ENCODE measurements at regions not wholly inside any gene's neighbourhood (a gene's known extent, or its start where the extent isn't known, plus 50 kb on each side); places are given as distances from the start of the nearest gene placed in this dataset.

DNA sequence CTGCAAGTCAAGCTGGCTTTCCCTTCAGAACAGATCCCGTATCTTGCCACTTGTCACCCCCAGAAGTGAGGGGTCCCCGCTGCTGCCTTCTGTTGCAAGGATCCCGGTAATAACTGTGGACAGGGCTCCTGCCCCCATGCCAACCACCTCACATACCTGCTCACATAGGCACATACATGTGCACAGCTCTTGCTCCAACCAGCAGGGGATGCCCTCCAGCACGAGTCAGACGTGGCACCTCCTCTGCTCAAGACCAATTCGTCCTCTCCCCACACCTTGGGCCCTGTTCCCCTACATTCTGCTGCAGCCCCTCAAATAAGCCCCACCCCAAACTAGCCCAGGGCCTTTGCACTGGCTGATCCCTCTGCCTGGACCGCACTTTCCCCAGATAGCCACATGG is 163.3 kb downstream of the CRYBB2 start:
- H3K4me3 ChIP-seq (ENCODE audit: low read length) = no peak overlapping the region
- no peak overlapping the region for H2AFZ ChIP-seq (ENCODE audit: low read depth, low read length)
- no peaks in the 10 kb centered on the region for H3K27me3 ChIP-seq (ENCODE audit: insufficient read depth, low read length)
- H3K4me1 ChIP-seq (ENCODE audit: insufficient read depth, low read length) = peaks cover 17% of the 10 kb centered on the region
- peaks cover 4% of the 10 kb centered on the region for H3K9me3 ChIP-seq (ENCODE audit: low read length)
- H3K36me3 ChIP-seq (ENCODE audit: insufficient read depth, low read length) = no peaks in the 10 kb centered on the region

DNA sequence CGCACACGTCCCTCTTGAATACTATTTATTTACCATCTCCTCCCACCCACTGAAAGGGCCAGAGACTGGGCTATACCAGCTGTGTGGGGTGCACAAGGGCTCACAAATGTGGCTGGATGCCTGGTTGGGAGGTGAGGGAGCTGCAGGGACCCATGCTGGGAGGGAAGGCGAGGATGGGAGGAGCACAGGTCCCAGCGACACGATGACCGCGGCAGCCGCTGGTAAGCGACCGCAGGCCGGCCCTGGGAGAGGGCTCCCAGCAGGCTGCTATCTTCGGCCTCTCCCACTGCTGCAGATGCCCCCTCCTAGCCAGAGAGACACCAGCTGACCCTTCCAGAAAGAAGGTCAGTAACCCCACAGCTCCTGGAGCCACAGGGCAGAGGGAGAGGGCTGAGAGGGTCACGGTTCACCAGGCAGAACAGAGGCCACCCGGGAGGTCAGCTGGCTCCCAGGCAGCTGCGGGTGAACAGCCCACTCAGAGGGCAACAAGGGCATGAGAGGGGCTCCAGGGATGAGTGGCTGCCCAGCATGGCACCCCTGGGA is 163.9 kb downstream of the CRYBB2 start:
- H3K27me3 ChIP-seq (ENCODE audit: insufficient read depth, low read length) = no peaks in the 10 kb centered on the region
- no peaks in the 10 kb centered on the region for H3K36me3 ChIP-seq (ENCODE audit: insufficient read depth, low read length)
- peaks cover 17% of the 10 kb centered on the region for H3K4me1 ChIP-seq (ENCODE audit: insufficient read depth, low read length)
- H3K4me3 ChIP-seq (ENCODE audit: low read length) = no peak overlapping the region
- peaks cover 4% of the 10 kb centered on the region for H3K9me3 ChIP-seq (ENCODE audit: low read length)
- H2AFZ ChIP-seq (ENCODE audit: low read depth, low read length) = no peak overlapping the region

DNA sequence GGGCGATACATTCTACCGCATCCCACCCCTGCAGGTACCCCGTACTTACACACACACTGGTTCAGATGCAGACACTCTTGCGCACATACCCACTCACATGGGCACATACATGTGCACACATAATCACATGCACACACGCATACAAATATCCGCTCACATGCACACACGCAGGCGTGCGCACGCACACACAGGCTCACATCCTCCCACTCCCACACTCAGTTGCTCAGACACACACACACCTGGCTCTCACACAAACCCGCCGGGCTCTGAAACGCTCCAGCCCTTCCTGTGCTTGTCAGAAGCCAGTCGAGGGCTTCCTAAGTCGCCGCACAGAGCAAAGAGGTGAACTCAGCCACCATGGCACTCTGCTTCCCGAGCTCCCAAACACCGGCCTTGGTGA is 164.5 kb downstream of the CRYBB2 start:
- peaks cover 17% of the 10 kb centered on the region for H3K4me1 ChIP-seq (ENCODE audit: insufficient read depth, low read length)
- no peaks in the 10 kb centered on the region for H3K27me3 ChIP-seq (ENCODE audit: insufficient read depth, low read length)
- H2AFZ ChIP-seq (ENCODE audit: low read depth, low read length) = no peak overlapping the region
- H3K9me3 ChIP-seq (ENCODE audit: low read length) = no peaks in the 10 kb centered on the region
- H3K36me3 ChIP-seq (ENCODE audit: insufficient read depth, low read length) = no peaks in the 10 kb centered on the region
- no peak overlapping the region for H3K4me3 ChIP-seq (ENCODE audit: low read length)

DNA sequence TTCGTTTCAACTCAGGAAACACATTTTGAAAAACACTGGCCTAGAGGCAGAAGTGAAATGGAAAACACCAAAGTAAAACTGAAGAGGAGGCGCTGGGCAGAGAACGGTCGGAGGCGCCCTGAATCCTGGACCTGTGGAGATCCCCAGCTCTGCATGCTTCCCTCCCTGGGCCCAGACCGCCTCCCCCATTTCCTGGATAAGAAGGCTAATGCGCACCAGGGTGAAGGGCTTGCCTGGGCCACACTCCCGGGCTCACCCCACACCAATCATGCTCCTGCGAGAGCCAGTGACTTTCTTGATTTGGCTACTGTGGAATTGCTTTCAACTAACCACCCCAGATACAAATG is 167.1 kb downstream of the CRYBB2 start:
- H3K4me3 ChIP-seq (ENCODE audit: low read length) = no peak overlapping the region
- no peaks in the 10 kb centered on the region for H3K27me3 ChIP-seq (ENCODE audit: insufficient read depth, low read length)
- H2AFZ ChIP-seq (ENCODE audit: low read depth, low read length) = no peak overlapping the region
- no peaks in the 10 kb centered on the region for H3K36me3 ChIP-seq (ENCODE audit: insufficient read depth, low read length)
- no peaks in the 10 kb centered on the region for H3K9me3 ChIP-seq (ENCODE audit: low read length)
- peaks cover 17% of the 10 kb centered on the region for H3K4me1 ChIP-seq (ENCODE audit: insufficient read depth, low read length)

DNA sequence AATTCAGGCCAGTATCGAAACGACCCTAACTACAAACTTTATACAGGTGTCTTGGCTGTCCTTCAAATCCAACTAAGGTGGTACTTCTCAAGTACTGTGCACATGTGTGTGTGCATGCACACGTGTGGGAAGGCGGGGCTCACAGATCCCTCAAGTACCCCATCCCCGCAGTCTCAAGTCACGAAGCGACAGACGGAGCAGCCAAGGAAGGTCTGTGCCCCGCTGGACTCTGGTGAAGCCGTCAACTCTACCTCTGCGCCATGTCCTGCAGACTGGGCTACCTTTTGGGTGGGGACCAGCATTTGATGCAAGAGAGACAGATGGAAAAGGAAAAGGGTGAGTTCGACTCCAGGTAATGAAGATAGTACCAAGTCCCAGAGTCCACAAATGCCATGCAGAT is 169.0 kb downstream of the CRYBB2 start:
- H3K27me3 ChIP-seq (ENCODE audit: insufficient read depth, low read length) = no peaks in the 10 kb centered on the region
- peaks cover 11% of the 10 kb centered on the region for H3K4me1 ChIP-seq (ENCODE audit: insufficient read depth, low read length)
- no peak overlapping the region for H2AFZ ChIP-seq (ENCODE audit: low read depth, low read length)
- peaks cover 3% of the 10 kb centered on the region for H3K9me3 ChIP-seq (ENCODE audit: low read length)
- H3K4me3 ChIP-seq (ENCODE audit: low read length) = no peak overlapping the region
- no peaks in the 10 kb centered on the region for H3K36me3 ChIP-seq (ENCODE audit: insufficient read depth, low read length)

DNA sequence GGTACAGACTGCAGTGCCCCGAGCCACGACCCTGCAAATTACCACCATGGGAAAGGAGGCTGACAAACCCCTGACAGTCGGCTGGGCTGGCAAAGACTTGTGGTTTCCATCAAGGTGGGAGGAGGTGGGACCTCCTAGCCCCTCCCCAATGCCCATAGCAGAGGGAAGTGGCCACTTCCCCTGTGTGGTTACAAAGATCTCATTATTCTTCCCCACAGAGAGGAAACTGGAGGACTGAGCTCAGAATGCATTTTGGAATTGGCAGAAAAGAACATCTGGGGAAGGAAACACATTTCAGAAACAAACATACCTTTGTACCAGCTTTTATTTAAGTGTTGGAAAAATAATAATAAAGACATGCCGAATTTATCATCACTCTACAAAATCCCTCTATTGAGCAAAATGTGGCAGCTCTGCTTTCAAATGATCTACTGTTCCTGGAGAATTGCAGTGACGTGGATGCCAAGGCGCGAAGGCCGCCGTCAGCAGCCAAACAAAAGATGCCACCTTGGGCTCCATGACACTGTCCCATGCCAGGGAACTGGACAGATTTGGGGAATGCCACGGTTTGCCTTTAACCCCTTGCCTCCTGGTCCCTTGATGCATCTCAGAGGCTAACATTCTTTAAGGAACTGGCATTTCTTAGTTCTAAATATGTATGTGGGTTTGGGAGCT is 169.6 kb downstream of the CRYBB2 start:
- Histone ChIP-seq H3K36me3 (ENCODE audit: insufficient read depth, low read length) (no peaks in the 10 kb centered on the region), H3K27me3 (ENCODE audit: insufficient read depth, low read length) (no peaks in the 10 kb centered on the region), H3K4me1 (ENCODE audit: insufficient read depth, low read length) (peaks cover 8% of the 10 kb centered on the region), H2AFZ (ENCODE audit: low read depth, low read length) (no peak overlapping the region), H3K4me3 (ENCODE audit: low read length) (no peak overlapping the region), H3K9me3 (ENCODE audit: low read length) (peaks cover 3% of the 10 kb centered on the region)

DNA sequence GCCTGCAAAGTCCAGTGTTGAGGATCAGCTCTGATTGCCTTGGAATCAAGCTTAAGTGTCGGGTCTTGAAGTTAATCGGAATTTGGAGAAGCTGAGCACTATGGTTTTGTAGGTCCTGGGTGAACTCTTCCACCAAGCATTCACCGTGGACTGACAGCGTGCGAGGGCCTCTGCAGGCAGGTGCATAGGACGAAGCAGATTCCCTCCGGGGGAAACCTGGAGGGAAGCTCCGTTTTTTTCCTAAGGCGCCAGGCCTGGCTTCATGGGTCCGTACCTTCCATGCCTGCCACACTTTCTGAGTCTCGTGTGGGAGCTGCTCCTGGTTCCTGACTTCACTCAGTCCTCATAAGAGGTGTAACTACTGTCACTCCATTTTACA is 170.1 kb downstream of the CRYBB2 start:
- Histone ChIP-seq H3K36me3 (ENCODE audit: insufficient read depth, low read length) (no peaks in the 10 kb centered on the region), H3K4me1 (ENCODE audit: insufficient read depth, low read length) (peaks cover 8% of the 10 kb centered on the region), H3K4me3 (ENCODE audit: low read length) (no peak overlapping the region), H3K27me3 (ENCODE audit: insufficient read depth, low read length) (no peaks in the 10 kb centered on the region), H3K9me3 (ENCODE audit: low read length) (peaks cover 3% of the 10 kb centered on the region), H2AFZ (ENCODE audit: low read depth, low read length) (no peak overlapping the region)

DNA sequence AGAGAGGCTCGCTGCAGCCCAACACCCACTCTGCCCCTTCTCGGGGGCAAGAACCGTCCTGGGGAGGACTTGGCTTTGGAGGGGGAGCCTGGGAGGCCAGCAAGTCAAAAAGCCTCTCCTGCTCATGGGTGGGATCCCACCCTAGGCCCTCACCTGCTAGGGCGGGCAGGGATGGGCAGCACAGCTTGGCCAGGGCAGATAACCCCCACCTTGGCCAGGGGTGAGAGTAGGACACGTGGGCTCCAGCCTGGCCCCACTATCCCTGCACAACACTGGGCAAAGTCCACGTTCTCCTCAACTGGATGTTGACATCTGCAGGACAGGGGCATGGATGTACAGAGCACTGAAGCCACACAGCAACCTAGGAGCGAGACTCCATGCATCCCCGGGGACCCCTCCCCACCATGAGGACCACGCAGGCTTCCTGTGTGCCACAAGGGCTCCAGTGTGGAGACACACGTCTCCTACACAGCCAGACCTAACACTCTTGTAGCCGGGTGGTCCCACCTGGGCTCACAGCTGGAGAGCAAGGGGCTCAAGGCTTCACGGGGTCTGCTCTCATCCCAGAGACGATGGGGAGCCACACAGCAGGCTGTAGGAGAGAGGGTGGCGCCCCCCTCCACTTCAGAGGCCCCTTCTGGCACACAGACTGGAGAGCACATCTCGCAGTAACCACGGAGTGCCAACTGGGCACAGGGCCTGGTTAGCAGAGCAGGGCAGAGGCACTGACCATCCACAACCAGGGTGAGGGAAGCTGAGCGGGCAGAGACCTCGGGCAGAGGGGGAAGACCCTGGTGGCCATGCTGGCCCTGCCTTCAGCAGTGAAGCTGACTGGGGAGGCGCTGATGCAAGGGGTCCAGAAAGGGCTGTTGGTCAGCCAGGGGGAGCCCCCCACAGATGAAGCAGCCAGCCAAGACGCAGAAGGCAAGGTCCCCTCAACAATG is 171.1 kb downstream of the CRYBB2 start:
- Histone ChIP-seq H2AFZ (ENCODE audit: low read depth, low read length) (no peak overlapping the region), H3K4me1 (ENCODE audit: insufficient read depth, low read length) (peaks cover 8% of the 10 kb centered on the region), H3K9me3 (ENCODE audit: low read length) (peaks cover 3% of the 10 kb centered on the region), H3K4me3 (ENCODE audit: low read length) (no peak overlapping the region), H3K36me3 (ENCODE audit: insufficient read depth, low read length) (no peaks in the 10 kb centered on the region), H3K27me3 (ENCODE audit: insufficient read depth, low read length) (no peaks in the 10 kb centered on the region)

DNA sequence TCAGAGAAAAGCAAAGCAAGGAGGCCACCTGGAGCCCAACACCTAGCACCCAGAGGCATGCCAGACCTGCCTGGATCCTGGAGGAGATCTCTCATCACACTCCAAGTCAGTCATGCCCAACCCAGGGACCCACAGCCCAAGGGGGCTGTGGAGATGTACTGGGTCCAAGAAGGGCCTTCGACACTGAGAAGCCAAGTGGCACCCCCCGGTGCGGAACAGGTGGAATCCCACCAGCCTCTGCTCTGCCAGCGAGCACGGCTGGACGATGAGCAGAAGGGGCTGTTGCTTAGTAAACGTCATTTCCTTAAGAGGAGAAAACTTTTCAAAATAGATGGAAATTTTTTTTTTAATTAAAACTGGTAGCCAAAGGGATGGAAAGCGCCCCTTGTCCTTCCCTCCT is 171.9 kb upstream of the GRK3 start:
- Histone ChIP-seq H3K36me3 (ENCODE audit: insufficient read depth, low read length) (no peaks in the 10 kb centered on the region), H3K27me3 (ENCODE audit: insufficient read depth, low read length) (no peaks in the 10 kb centered on the region), H2AFZ (ENCODE audit: low read depth, low read length) (no peak overlapping the region), H3K4me1 (ENCODE audit: insufficient read depth, low read length) (peaks cover under 1% of the 10 kb centered on the region), H3K9me3 (ENCODE audit: low read length) (peaks cover 6% of the 10 kb centered on the region), H3K4me3 (ENCODE audit: low read length) (no peak overlapping the region)

DNA sequence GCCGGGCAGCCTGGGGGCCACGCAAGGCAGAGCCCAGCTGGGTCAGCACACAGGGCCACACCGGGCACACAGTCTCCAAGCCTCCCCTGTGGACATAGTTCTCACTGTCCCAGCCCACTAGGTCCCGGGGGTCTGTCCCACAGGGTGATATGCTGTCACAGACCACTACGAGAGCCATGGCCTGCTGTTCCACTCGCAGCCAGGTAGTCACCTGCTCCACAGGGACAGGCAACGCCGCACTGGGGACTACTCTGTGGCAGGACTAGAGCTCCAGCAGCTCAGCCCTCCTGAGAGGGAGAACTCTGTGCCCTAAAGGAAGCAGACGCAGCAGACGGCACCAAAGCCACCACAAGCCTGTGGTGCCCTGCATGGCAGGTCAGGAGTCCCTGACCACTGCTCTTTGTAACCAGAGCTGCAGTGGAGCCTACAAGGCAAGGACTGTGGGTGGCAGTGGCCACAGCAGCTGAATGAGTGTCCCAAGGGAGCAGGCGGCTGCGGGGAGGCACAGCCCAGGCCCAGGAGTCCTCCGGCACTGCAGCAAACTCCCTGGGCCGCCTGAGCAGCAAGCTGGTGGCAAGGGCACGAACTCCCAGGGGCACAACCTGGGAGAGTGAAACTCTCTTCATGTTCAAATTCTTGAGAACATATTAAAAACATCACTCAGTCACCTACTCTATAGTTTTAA is 171.2 kb upstream of the GRK3 start:
- H3K4me1 ChIP-seq (ENCODE audit: insufficient read depth, low read length) = no peaks in the 10 kb centered on the region
- H2AFZ ChIP-seq (ENCODE audit: low read depth, low read length) = no peak overlapping the region
- peaks cover 6% of the 10 kb centered on the region for H3K9me3 ChIP-seq (ENCODE audit: low read length)
- no peaks in the 10 kb centered on the region for H3K36me3 ChIP-seq (ENCODE audit: insufficient read depth, low read length)
- H3K4me3 ChIP-seq (ENCODE audit: low read length) = no peak overlapping the region
- H3K27me3 ChIP-seq (ENCODE audit: insufficient read depth, low read length) = no peaks in the 10 kb centered on the region

DNA sequence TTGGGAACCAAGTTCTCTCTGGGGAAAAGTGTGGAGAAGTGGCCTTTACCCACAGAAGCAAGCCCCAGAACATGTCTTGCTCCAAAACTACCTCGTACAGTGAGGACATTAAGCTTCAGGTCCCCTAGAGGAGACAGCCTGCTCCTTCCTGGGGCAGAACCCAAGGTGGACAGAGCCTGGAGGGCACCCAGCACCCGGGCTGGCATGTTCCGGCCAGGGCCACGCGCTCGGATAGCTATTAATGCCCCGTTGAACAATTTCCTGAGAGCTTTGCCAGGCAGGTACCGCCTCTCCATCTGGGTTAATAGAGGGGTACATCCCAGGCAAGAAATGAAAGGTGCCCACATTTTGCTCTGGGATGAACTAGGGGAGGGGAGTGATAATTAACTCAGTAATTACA is 169.0 kb upstream of the GRK3 start:
- Histone ChIP-seq H3K4me1 (ENCODE audit: insufficient read depth, low read length) (no peaks in the 10 kb centered on the region), H2AFZ (ENCODE audit: low read depth, low read length) (no peak overlapping the region), H3K36me3 (ENCODE audit: insufficient read depth, low read length) (no peaks in the 10 kb centered on the region), H3K9me3 (ENCODE audit: low read length) (peaks cover 6% of the 10 kb centered on the region), H3K27me3 (ENCODE audit: insufficient read depth, low read length) (no peaks in the 10 kb centered on the region), H3K4me3 (ENCODE audit: low read length) (no peak overlapping the region)

DNA sequence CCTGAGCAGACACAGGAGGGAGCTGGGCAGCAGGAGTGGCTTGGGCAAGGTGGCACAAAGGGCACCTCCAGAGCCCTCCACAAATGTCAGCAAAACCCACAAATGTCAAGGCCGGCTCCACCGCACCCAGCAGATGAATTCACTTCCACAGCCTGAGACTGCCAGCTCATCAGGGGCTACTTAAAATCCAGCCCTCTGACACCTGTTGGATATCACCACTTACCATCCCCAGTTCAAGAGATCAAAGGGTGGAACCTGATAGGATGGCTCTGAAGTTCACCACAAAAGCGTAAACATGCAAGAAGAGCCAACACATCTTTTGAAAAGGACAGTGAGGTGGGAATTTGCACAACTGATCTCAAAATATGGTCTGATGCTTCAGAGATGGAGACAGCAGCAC is 168.6 kb upstream of the GRK3 start:
- H3K27me3 ChIP-seq (ENCODE audit: insufficient read depth, low read length) = no peaks in the 10 kb centered on the region
- H3K4me1 ChIP-seq (ENCODE audit: insufficient read depth, low read length) = no peaks in the 10 kb centered on the region
- H3K4me3 ChIP-seq (ENCODE audit: low read length) = no peak overlapping the region
- H3K36me3 ChIP-seq (ENCODE audit: insufficient read depth, low read length) = no peaks in the 10 kb centered on the region
- peaks cover 6% of the 10 kb centered on the region for H3K9me3 ChIP-seq (ENCODE audit: low read length)
- no peak overlapping the region for H2AFZ ChIP-seq (ENCODE audit: low read depth, low read length)

DNA sequence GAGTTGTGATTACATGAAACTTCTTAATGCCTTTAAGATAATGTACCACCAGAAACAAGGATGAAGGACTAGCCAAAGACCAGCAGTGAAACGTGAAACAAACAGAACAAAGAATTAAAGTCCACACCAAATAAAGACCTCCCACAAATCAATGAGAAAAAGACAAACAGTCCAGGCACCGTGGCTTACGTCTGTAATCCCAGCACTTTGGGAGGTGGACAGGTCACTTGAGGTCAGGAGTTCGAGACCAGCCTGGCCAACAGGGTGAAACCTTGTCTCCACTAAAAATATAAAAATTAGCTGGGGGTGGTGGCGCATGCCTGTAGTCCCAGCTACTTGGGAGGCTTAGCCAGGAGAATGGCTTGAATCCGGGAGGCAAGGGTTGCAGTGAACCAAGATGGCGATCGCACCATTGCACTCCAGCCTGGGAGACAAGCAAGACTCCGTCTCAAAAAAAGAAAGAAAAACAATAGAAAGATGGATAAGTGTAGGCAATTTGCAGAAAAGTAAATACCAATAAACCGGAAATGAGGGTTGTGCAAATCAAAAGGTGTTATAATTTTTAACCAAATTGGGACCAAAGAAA is 167.8 kb upstream of the GRK3 start:
- Histone ChIP-seq H3K4me3 (ENCODE audit: low read length) (no peak overlapping the region), H2AFZ (ENCODE audit: low read depth, low read length) (no peak overlapping the region), H3K36me3 (ENCODE audit: insufficient read depth, low read length) (no peaks in the 10 kb centered on the region), H3K27me3 (ENCODE audit: insufficient read depth, low read length) (no peaks in the 10 kb centered on the region), H3K4me1 (ENCODE audit: insufficient read depth, low read length) (no peaks in the 10 kb centered on the region), H3K9me3 (ENCODE audit: low read length) (peaks cover 6% of the 10 kb centered on the region)
